Loucy (cell line): ENCODE measurements at regions not wholly inside any gene's neighbourhood (a gene's known extent, or its start where the extent isn't known, plus 50 kb on each side); places are given as distances from the start of the nearest gene placed in this dataset.

Experiments used
- H2AFZ ChIP-seq: fragments of 200-600 bp; sonication (generic); 2 replicates; pipeline ENCODE4 v1.6.0; 2016; ENCODE audit warnings: antibody characterized with exemption, mild to moderate bottlenecking, low read length, moderate library complexity
- H3F3A ChIP-seq: fragments of 200-600 bp; 2 replicates; pipeline ENCODE4 v1.6.0; 2016; ENCODE audit warnings: antibody characterized with exemption, low read depth, mild to moderate bottlenecking
- H3K27me3 ChIP-seq: fragments of 200-600 bp; sonication (generic); 2 replicates; pipeline ENCODE4 v1.6.1; 2014; ENCODE audit warnings: low read length, mild to moderate bottlenecking; ENCODE audit not compliant: insufficient read depth, poor library complexity, severe bottlenecking
- H3K36me3 ChIP-seq: fragments of 200-600 bp; sonication (generic); 2 replicates; pipeline ENCODE4 v1.6.1; 2016; ENCODE audit warnings: low read length; ENCODE audit not compliant: insufficient read depth
- H3K4me1 ChIP-seq: fragments of 200-600 bp; sonication (generic); 2 replicates; pipeline ENCODE4 v1.5.1; 2014; ENCODE audit warnings: low read length, mild to moderate bottlenecking; ENCODE audit not compliant: insufficient read depth, poor library complexity, severe bottlenecking
- H3K4me2 ChIP-seq: fragments of 200-600 bp; sonication (generic); 2 replicates; pipeline ENCODE4 v1.6.0; 2014; ENCODE audit warnings: antibody characterized with exemption, low read length, low read depth, mild to moderate bottlenecking; ENCODE audit not compliant: poor library complexity, severe bottlenecking
- H3K4me3 ChIP-seq: fragments of 200-600 bp; sonication (generic); 2 replicates; pipeline ENCODE4 v1.5.1; 2014; ENCODE audit warnings: low read length, mild to moderate bottlenecking, mixed read lengths; ENCODE audit not compliant: poor library complexity, severe bottlenecking
- H3K79me2 ChIP-seq: fragments of 200-600 bp; sonication (generic); 2 replicates; pipeline ENCODE4 v1.6.1; 2014; ENCODE audit warnings: low read length; ENCODE audit not compliant: insufficient read depth
- H3K9ac ChIP-seq: fragments of 200-600 bp; sonication (generic); 2 replicates; pipeline ENCODE4 v1.6.0; 2014; ENCODE audit warnings: mild to moderate bottlenecking, low read depth, low read length, moderate library complexity; ENCODE audit not compliant: poor library complexity, severe bottlenecking
- H3K9me2 ChIP-seq: fragments of 200-600 bp; sonication (generic); replicated peaks from 2 replicates; pipeline ENCODE4 v1.6.1; 2016; ENCODE audit warnings: low read depth, low read length, mixed read lengths
- H3K9me3 ChIP-seq: fragments of 200-600 bp; sonication (generic); 2 replicates; pipeline ENCODE4 v1.6.1; 2014; ENCODE audit warnings: mild to moderate bottlenecking, antibody characterized with exemption, low read length, low read depth; ENCODE audit not compliant: insufficient read depth
- H4K20me1 ChIP-seq: fragments of 200-600 bp; sonication (generic); 2 replicates; pipeline ENCODE4 v1.6.0; 2014; ENCODE audit warnings: antibody characterized with exemption, low read length, mild to moderate bottlenecking; ENCODE audit not compliant: insufficient read depth, poor library complexity, severe bottlenecking
- EZH2phosphoT487 ChIP-seq: fragments of 200-600 bp; IDR thresholded peaks from 2 replicates; pipeline ENCODE4 v1.6.1; 2018; ENCODE audit warnings: antibody characterized with exemption, mild to moderate bottlenecking, moderate library complexity, borderline replicate concordance
- TF ChIP-seq, protein P1 (sequence below): fragments of 200-600 bp; sonication (generic); conservative IDR thresholded peaks from 2 replicates; pipeline ENCODE4 v1.5.1; 2014; ENCODE audit warnings: mild to moderate bottlenecking, antibody characterized with exemption, low read length

DNA sequence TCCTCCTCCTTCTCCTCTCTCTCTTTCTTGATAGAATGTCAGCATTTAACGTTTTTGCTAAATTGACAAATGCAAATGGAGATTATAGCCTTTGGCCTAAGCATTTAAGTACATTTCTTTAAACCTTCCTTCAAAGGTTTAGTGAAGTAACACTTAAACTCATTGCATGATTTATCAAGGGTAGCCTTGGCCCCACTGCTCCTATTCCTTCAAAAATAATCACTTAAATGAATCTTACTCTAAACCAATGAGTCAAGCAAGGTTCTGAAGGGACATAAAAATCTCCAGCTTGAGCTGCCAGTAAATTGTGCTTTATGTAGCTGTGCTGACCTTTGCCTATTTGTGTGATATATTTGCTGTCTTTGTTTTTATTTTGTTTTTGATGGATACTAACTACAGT, 358.5 kb upstream of the AKR1E2 start:
- Histone ChIP-seq H3K4me3 (no peak overlapping the region), H3K36me3 (no peaks in the 10 kb centered on the region), H3K4me1 (no peaks in the 10 kb centered on the region), H3K9me3 (no peaks in the 10 kb centered on the region), H3K27me3 (no peaks in the 10 kb centered on the region), H4K20me1 (no peaks in the 10 kb centered on the region), H3K79me2 (no peaks in the 10 kb centered on the region), H3K4me2 (no peak overlapping the region), H3F3A (no peaks in the 10 kb centered on the region), H3K9me2 (no peaks in the 10 kb centered on the region), H3K9ac (no peak overlapping the region), H2AFZ (no peak overlapping the region)
- TF ChIP-seq EZH2phosphoT487 = no peak
- TF ChIP-seq, protein P1, sequence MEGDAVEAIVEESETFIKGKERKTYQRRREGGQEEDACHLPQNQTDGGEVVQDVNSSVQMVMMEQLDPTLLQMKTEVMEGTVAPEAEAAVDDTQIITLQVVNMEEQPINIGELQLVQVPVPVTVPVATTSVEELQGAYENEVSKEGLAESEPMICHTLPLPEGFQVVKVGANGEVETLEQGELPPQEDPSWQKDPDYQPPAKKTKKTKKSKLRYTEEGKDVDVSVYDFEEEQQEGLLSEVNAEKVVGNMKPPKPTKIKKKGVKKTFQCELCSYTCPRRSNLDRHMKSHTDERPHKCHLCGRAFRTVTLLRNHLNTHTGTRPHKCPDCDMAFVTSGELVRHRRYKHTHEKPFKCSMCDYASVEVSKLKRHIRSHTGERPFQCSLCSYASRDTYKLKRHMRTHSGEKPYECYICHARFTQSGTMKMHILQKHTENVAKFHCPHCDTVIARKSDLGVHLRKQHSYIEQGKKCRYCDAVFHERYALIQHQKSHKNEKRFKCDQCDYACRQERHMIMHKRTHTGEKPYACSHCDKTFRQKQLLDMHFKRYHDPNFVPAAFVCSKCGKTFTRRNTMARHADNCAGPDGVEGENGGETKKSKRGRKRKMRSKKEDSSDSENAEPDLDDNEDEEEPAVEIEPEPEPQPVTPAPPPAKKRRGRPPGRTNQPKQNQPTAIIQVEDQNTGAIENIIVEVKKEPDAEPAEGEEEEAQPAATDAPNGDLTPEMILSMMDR = no peak

DNA sequence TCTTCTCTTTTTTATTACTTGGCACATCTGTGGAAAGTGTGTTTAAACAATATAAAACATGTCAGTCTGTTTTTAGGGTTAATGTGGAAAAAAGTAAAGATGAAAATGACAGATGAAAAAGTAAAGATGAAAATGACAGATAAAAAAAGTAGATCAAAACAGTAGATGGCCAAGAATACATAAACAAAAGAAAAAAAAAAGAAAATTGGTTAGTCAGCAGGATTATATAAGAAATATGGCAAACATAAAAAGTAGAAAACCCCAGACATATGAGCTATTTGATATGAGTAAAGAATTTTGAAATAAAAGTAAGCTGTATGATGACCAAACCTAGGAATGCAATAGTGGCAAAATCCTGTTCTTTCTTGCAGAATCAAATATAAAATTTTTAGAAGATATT, 365.7 kb upstream of the AKR1E2 start:
- Histone ChIP-seq H3F3A (no peaks in the 10 kb centered on the region), H3K4me1 (no peaks in the 10 kb centered on the region), H3K9me3 (no peaks in the 10 kb centered on the region), H3K9ac (no peak overlapping the region), H3K4me3 (no peak overlapping the region), H3K9me2 (no peaks in the 10 kb centered on the region), H3K36me3 (no peaks in the 10 kb centered on the region), H3K79me2 (no peaks in the 10 kb centered on the region), H2AFZ (no peak overlapping the region), H3K4me2 (no peak overlapping the region), H4K20me1 (no peaks in the 10 kb centered on the region), H3K27me3 (no peaks in the 10 kb centered on the region)
- TF ChIP-seq, protein P1 = no peak
- no peak for TF ChIP-seq EZH2phosphoT487

DNA sequence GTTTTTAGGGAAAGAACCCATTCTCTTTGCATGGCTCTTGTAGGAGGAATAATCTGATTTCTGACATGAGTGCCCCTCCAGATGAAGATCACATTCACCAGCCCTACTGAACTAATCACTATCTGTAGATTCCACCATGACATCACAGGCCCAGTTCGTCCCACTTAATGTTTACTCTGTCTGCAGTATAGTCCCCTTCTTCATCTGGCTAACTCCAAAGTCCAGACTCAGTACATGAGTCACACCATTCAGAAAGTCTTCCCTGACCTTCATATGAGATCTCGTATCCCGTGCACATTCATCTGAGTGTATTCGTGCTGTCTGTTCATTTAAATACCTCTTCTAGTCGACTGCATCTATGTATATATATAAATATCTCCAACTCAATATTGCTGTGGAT, 366.5 kb upstream of the AKR1E2 start:
- no peaks in the 10 kb centered on the region for H3F3A ChIP-seq
- H3K4me3 ChIP-seq = no peak overlapping the region
- no peaks in the 10 kb centered on the region for H3K4me1 ChIP-seq
- H3K9me3 ChIP-seq = no peaks in the 10 kb centered on the region
- TF ChIP-seq EZH2phosphoT487 = no peak
- TF ChIP-seq, protein P1 = no peak
- H3K79me2 ChIP-seq = no peaks in the 10 kb centered on the region
- no peaks in the 10 kb centered on the region for H3K36me3 ChIP-seq
- no peaks in the 10 kb centered on the region for H4K20me1 ChIP-seq
- H2AFZ ChIP-seq = no peak overlapping the region
- no peaks in the 10 kb centered on the region for H3K9me2 ChIP-seq
- no peaks in the 10 kb centered on the region for H3K27me3 ChIP-seq
- no peak overlapping the region for H3K4me2 ChIP-seq
- no peak overlapping the region for H3K9ac ChIP-seq
